Esophagus squamous epithelium (tissue), 4 donors: ENCODE measurements at regions not wholly inside any gene's neighbourhood (a gene's known extent, or its start where the extent isn't known, plus 50 kb on each side); places are given as distances from the start of the nearest gene placed in this dataset.

ENCODE experiments used
- CTCF ChIP-seq, 6 experiments: fragments of 450-650 bp in 4 of 6; fragments of 200-600 bp in 2 of 6; sonication (generic) in 2 of 6; IDR thresholded peaks; one replicate each; pipeline ENCODE4 v1.5.1; 2016 to 2019; ENCODE audit warnings: antibody characterized with exemption in 6 of 6, mild to moderate bottlenecking in 4 of 6, moderate library complexity in 4 of 6
- POLR2A ChIP-seq, 4 donors: fragments of 450-650 bp; IDR thresholded peaks; one replicate each; pipeline ENCODE4 v1.6.1; 2017; ENCODE audit warnings: antibody characterized with exemption in 4 of 4, mild to moderate bottlenecking in 4 of 4, moderate library complexity in 3 of 4

GRCh38 chr3:28132941-28133340 lies 108.5 kb upstream of the CMC1 start:
- TF ChIP-seq POLR2A (IDR thresholded peaks at IDR 0.05) (no peak), CTCF (IDR thresholded peaks at IDR 0.05) (no peak)
